OCI-LY7 (cell line): ENCODE measurements at regions not wholly inside any gene's neighbourhood (a gene's known extent, or its start where the extent isn't known, plus 50 kb on each side); places are given as distances from the start of the nearest gene placed in this dataset.

Experiments
- CTCF ChIP-seq: fragments of 200-600 bp; sonication (generic); conservative IDR thresholded peaks from 2 replicates; pipeline ENCODE4 v1.5.1; 2014; ENCODE audit warnings: mild to moderate bottlenecking, antibody characterized with exemption, low read length, moderate library complexity, mixed read lengths
- EZH2phosphoT487 ChIP-seq: fragments of 200-600 bp; sonication (generic); IDR thresholded peaks from 2 replicates; pipeline ENCODE4 v1.6.1; 2018; ENCODE audit warnings: low read depth, borderline replicate concordance, mild to moderate bottlenecking, mixed run types, antibody characterized with exemption, low read length, moderate library complexity, mixed read lengths

GRCh38 chr13:109630271-109630670 is 156.1 kb downstream of the IRS2 start:
- TF ChIP-seq CTCF (no peak), EZH2phosphoT487 (no peak)
